Neuron (in vitro differentiated cells): ENCODE measurements at regions not wholly inside any gene's neighbourhood (a gene's known extent, or its start where the extent isn't known, plus 50 kb on each side); places are given as distances from the start of the nearest gene placed in this dataset.
"Not testable (repeated sequence)": the region's sequence is repeated elsewhere in the genome, so short reads cannot be mapped to it uniquely, and the experiment has no call there.

Source experiments
- H2AFZ ChIP-seq: one replicate; pipeline ENCODE4 v1.6.1; 2013; ENCODE audit warnings: low read depth, mild to moderate bottlenecking, inconsistent platforms, low read length, moderate library complexity
- H3K27me3 ChIP-seq: one replicate; pipeline ENCODE4 v1.6.1; 2013; ENCODE audit warnings: low read length; ENCODE audit not compliant: insufficient read depth
- H3K36me3 ChIP-seq: one replicate; pipeline ENCODE4 v1.6.1; 2013; ENCODE audit warnings: low read length; ENCODE audit not compliant: insufficient read depth
- H3K4me1 ChIP-seq: one replicate; pipeline ENCODE4 v1.6.1; 2013; ENCODE audit warnings: low read length; ENCODE audit not compliant: insufficient read depth
- H3K4me3 ChIP-seq: 2 replicates; pipeline ENCODE4 v1.5.1; 2013; ENCODE audit warnings: mild to moderate bottlenecking, low read length, moderate library complexity
- H3K9me3 ChIP-seq: one replicate; pipeline ENCODE4 v1.6.1; 2013; ENCODE audit warnings: low read length

GRCh38 chr18:65607161-65607560, 143.7 kb upstream of the CDH7 start:
- H3K27me3 ChIP-seq, result no peaks in the 10 kb centered on the region
- no peak overlapping the region for H2AFZ ChIP-seq
- H3K36me3 ChIP-seq, result no peaks in the 10 kb centered on the region
- peaks cover 9% of the 10 kb centered on the region for H3K4me1 ChIP-seq
- H3K4me3 ChIP-seq, result no peak overlapping the region
- no peaks in the 10 kb centered on the region for H3K9me3 ChIP-seq

- no peak overlapping the region for H3K4me3 ChIP-seq
- H3K36me3 ChIP-seq, result no peaks in the 10 kb centered on the region
- H2AFZ ChIP-seq, result no peak overlapping the region
- H3K4me1 ChIP-seq, result peaks cover 9% of the 10 kb centered on the region
- no peaks in the 10 kb centered on the region for H3K27me3 ChIP-seq
- no peaks in the 10 kb centered on the region for H3K9me3 ChIP-seq
These were observed 144.2 kb upstream of the CDH7 start for GRCh38 chr18:65606551-65607130.

- H2AFZ ChIP-seq, H3K9me3 ChIP-seq, H3K4me1 ChIP-seq, H3K4me3 ChIP-seq, H3K27me3 ChIP-seq, H3K36me3 ChIP-seq: not testable (repeated sequence)
These were observed 145.5 kb upstream of the CDH7 start for GRCh38 chr18:65605352-65605751.

- H3K36me3 ChIP-seq, result no peaks in the 10 kb centered on the region
These were observed 149.0 kb upstream of the CDH7 start for GRCh38 chr18:65601775-65602174.

GRCh38 chr18:65592435-65592834, 158.4 kb upstream of the CDH7 start:
- H3K27me3 ChIP-seq, result no peaks in the 10 kb centered on the region
- H3K9me3 ChIP-seq, result no peaks in the 10 kb centered on the region
- H3K4me1 ChIP-seq, result no peaks in the 10 kb centered on the region
- H3K36me3 ChIP-seq, result no peaks in the 10 kb centered on the region
- H3K4me3 ChIP-seq, result no peak overlapping the region
- H2AFZ ChIP-seq, result no peak overlapping the region

More at GRCh38 chr18:65601775-65602174, 149.0 kb upstream of the CDH7 start:
- Histone ChIP-seq H3K4me3 (no peak overlapping the region), H2AFZ (no peak overlapping the region), H3K9me3 (no peaks in the 10 kb centered on the region), H3K27me3 (no peaks in the 10 kb centered on the region), H3K4me1 (no peaks in the 10 kb centered on the region)

DNA sequence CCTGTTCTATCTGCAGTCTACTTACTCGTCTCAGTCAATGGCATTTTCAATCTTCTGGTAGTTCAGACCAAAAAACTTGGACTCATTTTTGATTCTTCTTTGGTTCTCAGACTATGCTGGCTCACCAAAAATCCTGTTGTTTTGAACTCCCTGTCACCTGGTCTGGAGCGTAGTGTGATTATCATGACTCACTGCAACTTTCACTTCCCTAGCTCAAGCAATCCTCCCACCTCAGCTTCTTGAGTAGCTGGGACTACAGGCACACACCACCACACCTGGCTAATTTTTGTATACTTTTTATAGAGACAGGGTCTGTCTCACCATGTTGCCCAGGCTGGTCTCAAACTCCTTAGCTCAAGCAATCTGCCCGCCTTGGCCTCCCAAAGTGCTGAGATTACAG, 163.3 kb upstream of the CDH7 start:
- Histone ChIP-seq H3K4me3 (no peak overlapping the region), H3K36me3 (no peaks in the 10 kb centered on the region), H3K27me3 (no peaks in the 10 kb centered on the region), H3K4me1 (no peaks in the 10 kb centered on the region), H2AFZ (no peak overlapping the region), H3K9me3 (no peaks in the 10 kb centered on the region)

DNA sequence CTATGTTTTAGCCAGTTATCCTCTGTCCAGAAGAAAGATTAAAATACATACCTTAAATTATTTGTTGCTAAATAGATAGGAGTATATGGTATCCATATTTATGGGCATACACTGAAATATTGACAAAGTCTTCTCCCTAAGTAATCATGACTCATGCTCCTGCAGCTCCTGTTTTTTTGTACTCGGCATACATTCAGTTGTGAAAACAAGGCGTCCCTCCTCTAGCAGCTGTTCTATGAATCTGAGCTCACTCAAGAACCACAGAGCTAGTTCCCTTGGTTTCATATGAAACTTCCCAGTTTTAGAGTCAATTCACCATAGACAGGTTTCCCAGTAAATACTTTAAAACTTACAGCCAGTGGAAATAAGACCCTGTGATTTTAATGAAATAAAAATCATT, 168.7 kb upstream of the CDH7 start:
- H2AFZ ChIP-seq, H3K4me1 ChIP-seq, H3K9me3 ChIP-seq, H3K36me3 ChIP-seq, H3K4me3 ChIP-seq, H3K27me3 ChIP-seq: not testable (repeated sequence)

DNA sequence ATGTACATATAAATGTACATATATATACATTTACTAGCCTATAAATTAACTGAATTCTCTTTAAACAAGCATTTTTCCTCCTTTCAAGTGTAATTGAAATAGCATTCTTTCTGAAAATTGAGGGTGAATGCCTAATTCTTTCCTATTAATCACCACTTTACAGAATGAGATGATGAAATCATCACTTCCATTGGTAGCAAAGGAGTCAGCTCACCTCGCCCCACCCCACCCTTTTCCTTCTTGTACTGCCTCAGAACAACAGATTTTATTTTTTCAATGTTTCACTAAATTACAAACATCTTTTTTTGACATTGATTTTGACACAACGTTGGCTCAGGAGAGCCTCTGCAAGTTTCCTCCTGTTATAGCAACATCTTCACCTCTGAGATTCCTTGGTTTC, 181.9 kb upstream of the CDH7 start:
- Histone ChIP-seq H3K9me3 (no peaks in the 10 kb centered on the region), H3K36me3 (no peaks in the 10 kb centered on the region), H2AFZ (no peak overlapping the region), H3K27me3 (no peaks in the 10 kb centered on the region), H3K4me1 (no peaks in the 10 kb centered on the region), H3K4me3 (no peak overlapping the region)

- no peak overlapping the region for H2AFZ ChIP-seq
- H3K4me1 ChIP-seq, result no peaks in the 10 kb centered on the region
- no peak overlapping the region for H3K4me3 ChIP-seq
- H3K27me3 ChIP-seq, result no peaks in the 10 kb centered on the region
- no peaks in the 10 kb centered on the region for H3K9me3 ChIP-seq
- H3K36me3 ChIP-seq, result no peaks in the 10 kb centered on the region
These were observed 183.4 kb upstream of the CDH7 start for GRCh38 chr18:65567372-65567771.

DNA sequence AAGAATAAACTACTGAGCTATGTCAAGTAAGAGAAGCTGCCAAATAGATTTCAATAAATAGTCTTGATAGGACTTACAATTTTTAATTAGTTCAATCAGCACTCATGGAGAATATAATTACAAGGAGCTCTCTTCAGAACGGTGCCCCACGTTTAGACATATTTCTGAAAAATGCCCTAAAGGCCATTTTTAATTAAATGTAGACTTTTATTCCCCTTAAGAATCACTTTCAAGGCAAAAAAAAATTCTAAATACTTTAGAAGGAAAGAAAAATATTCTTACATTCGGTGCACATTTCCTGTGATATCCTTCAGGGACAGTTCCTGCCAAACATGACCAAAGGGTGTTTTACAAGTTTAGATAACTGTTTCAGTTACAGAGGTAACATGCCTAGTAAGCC, 202.5 kb upstream of the CDH7 start:
- Histone ChIP-seq H3K36me3 (no peaks in the 10 kb centered on the region), H3K4me1 (no peaks in the 10 kb centered on the region), H3K27me3 (no peaks in the 10 kb centered on the region), H3K4me3 (no peak overlapping the region), H3K9me3 (no peaks in the 10 kb centered on the region), H2AFZ (no peak overlapping the region)

- Histone ChIP-seq H3K36me3 (no peaks in the 10 kb centered on the region), H3K27me3 (no peaks in the 10 kb centered on the region), H3K9me3 (no peaks in the 10 kb centered on the region), H3K4me1 (no peaks in the 10 kb centered on the region), H2AFZ (no peak overlapping the region), H3K4me3 (no peak overlapping the region)
These were observed 203.8 kb upstream of the CDH7 start for GRCh38 chr18:65547046-65547445.

GRCh38 chr18:65544701-65545100, 206.1 kb upstream of the CDH7 start:
- Histone ChIP-seq H2AFZ (no peak overlapping the region), H3K27me3 (no peaks in the 10 kb centered on the region), H3K4me1 (no peaks in the 10 kb centered on the region), H3K4me3 (no peak overlapping the region), H3K9me3 (no peaks in the 10 kb centered on the region), H3K36me3 (no peaks in the 10 kb centered on the region)

GRCh38 chr18:65527879-65528633, 222.8 kb upstream of the CDH7 start:
- Histone ChIP-seq H3K4me1 (no peaks in the 10 kb centered on the region), H3K36me3 (no peaks in the 10 kb centered on the region), H3K9me3 (no peaks in the 10 kb centered on the region), H3K4me3 (no peak overlapping the region), H3K27me3 (no peaks in the 10 kb centered on the region), H2AFZ (no peak overlapping the region)

DNA sequence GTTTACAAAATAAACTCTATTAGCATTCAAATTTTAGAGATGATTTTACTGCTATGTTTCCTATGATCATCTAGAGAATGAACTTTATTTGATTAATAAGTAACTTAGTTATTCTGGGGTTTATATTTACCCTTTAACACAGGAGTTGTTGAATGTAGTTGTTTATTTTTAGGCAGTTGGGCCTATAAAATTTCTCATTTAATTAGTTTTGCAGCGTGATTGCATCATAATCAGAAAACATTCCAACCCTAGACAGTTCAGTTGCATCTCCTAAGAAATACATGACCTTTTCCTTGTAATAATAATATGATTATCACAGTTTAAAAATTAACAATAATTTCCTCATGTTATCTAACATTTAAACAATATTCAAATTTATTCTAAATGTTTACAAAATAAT, 224.7 kb upstream of the CDH7 start:
- Histone ChIP-seq H2AFZ (no peak overlapping the region), H3K4me3 (no peak overlapping the region)

More for the DNA sequence above, 224.7 kb upstream of the CDH7 start:
- no peaks in the 10 kb centered on the region for H3K27me3 ChIP-seq
- H3K4me1 ChIP-seq, result no peaks in the 10 kb centered on the region
- H3K9me3 ChIP-seq, result no peaks in the 10 kb centered on the region
- no peaks in the 10 kb centered on the region for H3K36me3 ChIP-seq
